Right atrium auricular region (tissue), 2 donors: ENCODE measurements at regions not wholly inside any gene's neighbourhood (a gene's known extent, or its start where the extent isn't known, plus 50 kb on each side); places are given as distances from the start of the nearest gene placed in this dataset.

Experiments used
- DNase-seq: peaks from one replicate; pipeline ENCODE4 v3.0.0-alpha.2; 2019; ENCODE audit warnings: low spot score
- H3K27ac ChIP-seq, 2 donors: fragments of 200-600 bp; sonication (generic); 1 replicate in 1 of 2; 2 replicates in 1 of 2; pipeline ENCODE4 v1.5.1; 2016 to 2019
- H3K27me3 ChIP-seq, 2 donors: fragments of 200-600 bp; sonication (generic); one replicate each; pipeline versions ENCODE4 v1.5.1 to v1.6.0; 2017 to 2019
- H3K36me3 ChIP-seq: fragments of 200-600 bp; sonication (generic); one replicate; pipeline ENCODE4 v1.5.1; 2016
- H3K4me1 ChIP-seq, 2 donors: fragments of 200-600 bp; sonication (generic); one replicate each; pipeline versions ENCODE4 v1.5.1 to v1.6.0; 2017 to 2019
- H3K4me3 ChIP-seq, 2 donors: fragments of 200-600 bp; sonication (generic); 1 replicate in 1 of 2; 2 replicates in 1 of 2; pipeline ENCODE4 v1.5.1; 2017 to 2019; ENCODE audit warnings: mild to moderate bottlenecking in 1 of 2, moderate library complexity in 1 of 2
- H3K9me3 ChIP-seq, 2 donors: fragments of 200-600 bp; sonication (generic); one replicate each; pipeline ENCODE4 v1.5.1; 2019
- CTCF ChIP-seq, 2 donors: fragments of 200-600 bp; sonication (generic); IDR thresholded peaks; one replicate each; pipeline ENCODE4 v1.5.1; 2019; ENCODE audit warnings: antibody characterized with exemption in 2 of 2

- H3K27me3 ChIP-seq, result no peaks in the 10 kb centered on the region
- no peaks in the 10 kb centered on the region for H3K36me3 ChIP-seq
- H3K27ac ChIP-seq, result no peak overlapping the region
- H3K4me1 ChIP-seq, result no peaks in the 10 kb centered on the region
- no peak overlapping the region for H3K4me3 ChIP-seq
- TF ChIP-seq CTCF (IDR thresholded peaks at IDR 0.05), result no peak
- H3K9me3 ChIP-seq, result no peaks in the 10 kb centered on the region
- DNase-seq, result no peak
Observed at GRCh38 chr7:109331423-109331822, 761.7 kb downstream of the DNAJB9 start.

GRCh38 chr7:109335951-109336350, 766.3 kb downstream of the DNAJB9 start:
- DNase-seq, result no peak
- TF ChIP-seq CTCF (IDR thresholded peaks at IDR 0.05), result no peak

DNA sequence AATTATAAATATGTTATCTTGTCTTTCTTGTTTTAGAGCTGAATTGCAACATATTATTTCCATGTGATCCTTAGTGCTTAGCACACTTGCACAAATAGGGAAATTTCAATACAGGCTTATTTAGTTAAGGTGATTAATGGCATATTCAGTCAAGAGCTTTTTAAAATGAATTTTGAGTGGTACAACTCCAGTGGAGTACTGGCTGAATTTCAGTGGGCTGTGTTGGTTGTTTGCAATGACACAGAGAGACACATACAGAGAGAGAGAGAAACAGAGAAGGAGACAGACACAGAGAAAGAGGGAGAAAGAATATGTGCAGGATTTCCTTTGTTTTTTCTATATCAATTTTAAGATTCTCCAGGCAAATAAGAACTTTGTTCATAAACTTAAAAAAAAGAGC, 766.9 kb downstream of the DNAJB9 start:
- Histone ChIP-seq H3K27ac (no peak overlapping the region), H3K4me3 (no peak overlapping the region), H3K4me1 (no peaks in the 10 kb centered on the region), H3K27me3 (no peaks in the 10 kb centered on the region), H3K36me3 (no peaks in the 10 kb centered on the region), H3K9me3 (no peaks in the 10 kb centered on the region)
- TF ChIP-seq CTCF (IDR thresholded peaks at IDR 0.05), result no peak
- DNase-seq, result no peak

More at GRCh38 chr7:109335951-109336350, 766.3 kb downstream of the DNAJB9 start:
- no peak overlapping the region for H3K27ac ChIP-seq
- H3K4me1 ChIP-seq, result no peaks in the 10 kb centered on the region
- H3K36me3 ChIP-seq, result no peaks in the 10 kb centered on the region
- no peak overlapping the region for H3K4me3 ChIP-seq
- no peaks in the 10 kb centered on the region for H3K9me3 ChIP-seq
- H3K27me3 ChIP-seq, result no peaks in the 10 kb centered on the region

GRCh38 chr7:109343678-109344077, 774.0 kb downstream of the DNAJB9 start:
- Histone ChIP-seq H3K9me3 (no peaks in the 10 kb centered on the region), H3K36me3 (no peaks in the 10 kb centered on the region), H3K4me1 (no peaks in the 10 kb centered on the region), H3K27me3 (no peaks in the 10 kb centered on the region), H3K27ac (no peak overlapping the region), H3K4me3 (no peak overlapping the region)
- no peak for TF ChIP-seq CTCF (IDR thresholded peaks at IDR 0.05)
- DNase-seq, result no peak

DNA sequence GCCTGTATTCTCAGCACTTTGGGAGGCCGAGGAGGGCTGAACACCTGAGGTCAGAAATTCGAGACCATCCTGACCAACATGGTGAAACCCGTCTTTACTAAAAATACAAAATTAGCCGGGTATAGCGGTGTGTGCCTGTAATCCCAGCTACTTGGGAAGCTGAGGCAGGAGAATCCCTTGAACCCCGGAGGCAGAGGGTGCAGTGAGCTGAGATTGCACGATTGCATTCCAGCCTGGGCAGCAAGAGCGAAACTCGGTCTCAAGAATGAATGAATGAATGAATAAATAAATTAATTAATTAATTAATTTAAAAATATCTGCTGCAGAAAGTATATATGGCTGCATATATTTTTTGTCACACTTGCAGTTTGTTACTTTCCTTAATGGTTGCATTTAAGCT, 781.8 kb downstream of the DNAJB9 start:
- no peaks in the 10 kb centered on the region for H3K36me3 ChIP-seq
- H3K9me3 ChIP-seq, result no peaks in the 10 kb centered on the region
- no peaks in the 10 kb centered on the region for H3K4me1 ChIP-seq
- TF ChIP-seq CTCF (IDR thresholded peaks at IDR 0.05), result no peak
- H3K4me3 ChIP-seq, result no peak overlapping the region
- H3K27me3 ChIP-seq, result no peaks in the 10 kb centered on the region
- no peak overlapping the region for H3K27ac ChIP-seq
- no peak for DNase-seq

GRCh38 chr7:109354000-109354399, 784.3 kb downstream of the DNAJB9 start:
- H3K27me3 ChIP-seq, result no peaks in the 10 kb centered on the region
- DNase-seq, result no peak
- no peaks in the 10 kb centered on the region for H3K9me3 ChIP-seq
- H3K27ac ChIP-seq, result no peak overlapping the region
- no peak overlapping the region for H3K4me3 ChIP-seq
- H3K36me3 ChIP-seq, result no peaks in the 10 kb centered on the region
- no peaks in the 10 kb centered on the region for H3K4me1 ChIP-seq
- no peak for TF ChIP-seq CTCF (IDR thresholded peaks at IDR 0.05)
